Keratinocyte (primary cell): ENCODE measurements at regions not wholly inside any gene's neighbourhood (a gene's known extent, or its start where the extent isn't known, plus 50 kb on each side); places are given as distances from the start of the nearest gene placed in this dataset.

Experiments
- DNase-seq: peaks from one replicate; pipeline ENCODE4 v3.0.0-alpha.2; 2011; ENCODE audit warnings: low read depth, missing footprints, low spot score
- FAIRE-seq: peaks from 2 replicates; lab custom pipeline; 2011; peaks lifted over from hg19 to GRCh38; lab: Jason Lieb, UNC
- H2AFZ ChIP-seq: 2 replicates; pipeline ENCODE4 v1.6.0; 2012; ENCODE audit warnings: low read length, control low read depth, inconsistent platforms; ENCODE audit not compliant: control insufficient read depth
- H3K27ac ChIP-seq: 2 replicates; pipeline ENCODE4 v1.5.1; 2011; ENCODE audit warnings: low read length; ENCODE audit not compliant: control insufficient read depth, insufficient read depth
- H3K27me3 ChIP-seq: 3 replicates; pipeline ENCODE4 v1.6.0; 2011; ENCODE audit warnings: low read length; ENCODE audit not compliant: control insufficient read depth, insufficient read depth; ENCODE audit errors: extremely low read depth
- H3K36me3 ChIP-seq, 2 experiments: 2 replicates in 1 of 2; 3 replicates in 1 of 2; pipeline ENCODE4 v1.5.1; 2011; ENCODE audit warnings: low read length in 2 of 2, mild to moderate bottlenecking in 1 of 2; ENCODE audit not compliant: control insufficient read depth in 2 of 2, insufficient read depth in 2 of 2; ENCODE audit errors: extremely low read depth in 1 of 2
- H3K4me1 ChIP-seq: 3 replicates; pipeline ENCODE4 v1.5.1; 2011; ENCODE audit warnings: low read length; ENCODE audit not compliant: control insufficient read depth, insufficient read depth; ENCODE audit errors: extremely low read depth
- H3K4me2 ChIP-seq: 3 replicates; pipeline ENCODE4 v1.6.0; 2011; ENCODE audit warnings: low read depth, low read length; ENCODE audit not compliant: control insufficient read depth, insufficient read depth; ENCODE audit errors: extremely low read depth
- H3K4me3 ChIP-seq, 3 experiments: fragments of 200-600 bp in 1 of 3; sonication (generic) in 1 of 3; 2 replicates in 2 of 3; 3 replicates in 1 of 3; pipeline ENCODE4 v1.5.1; 2011 to 2016; ENCODE audit warnings: low read length in 3 of 3, mild to moderate bottlenecking in 3 of 3, control low read depth in 2 of 3, inconsistent platforms in 1 of 3, low read depth in 1 of 3, mixed read lengths in 1 of 3, mixed run types in 1 of 3, moderate library complexity in 1 of 3; ENCODE audit not compliant: control insufficient read depth in 2 of 3, insufficient read depth in 2 of 3; ENCODE audit errors: extremely low read depth in 1 of 3
- H3K79me2 ChIP-seq: 2 replicates; pipeline ENCODE4 v1.6.0; 2012; ENCODE audit warnings: low read length; ENCODE audit not compliant: control insufficient read depth, insufficient read depth
- H3K9ac ChIP-seq: 3 replicates; pipeline ENCODE4 v1.6.0; 2011; ENCODE audit warnings: low read length; ENCODE audit not compliant: control insufficient read depth, insufficient read depth; ENCODE audit errors: extremely low read depth
- H3K9me1 ChIP-seq: 3 replicates; pipeline ENCODE4 v1.6.0; 2011; ENCODE audit warnings: low read length; ENCODE audit not compliant: control insufficient read depth, insufficient read depth; ENCODE audit errors: extremely low read depth
- H3K9me3 ChIP-seq: 2 replicates; pipeline ENCODE4 v1.5.1; 2012; ENCODE audit warnings: low read depth, low read length; ENCODE audit not compliant: control insufficient read depth
- H4K20me1 ChIP-seq: 3 replicates; pipeline ENCODE4 v1.6.0; 2011; ENCODE audit warnings: low read length; ENCODE audit not compliant: control insufficient read depth, insufficient read depth; ENCODE audit errors: extremely low read depth
- CTCF ChIP-seq, 3 experiments: IDR thresholded peaks in 1 of 3; conservative IDR thresholded peaks in 1 of 3; optimal IDR thresholded peaks in 1 of 3; 2 replicates in 2 of 3; 3 replicates in 1 of 3; pipeline versions ENCODE3 to v1.5.1; 2011; ENCODE audit warnings: low read length in 3 of 3, mild to moderate bottlenecking in 3 of 3, moderate library complexity in 2 of 3, control low read depth in 1 of 3, inconsistent platforms in 1 of 3; ENCODE audit not compliant: insufficient read depth in 2 of 3; ENCODE audit errors: extremely low read depth in 1 of 3
- EZH2 ChIP-seq: IDR thresholded peaks from one replicate; pipeline ENCODE4 v1.6.1; 2012; ENCODE audit warnings: inconsistent platforms, mild to moderate bottlenecking, low read length, moderate library complexity
- dilution Hi-C: fragments of 300-500 bp; cut with MboI; formaldehyde crosslinking; loops from one replicate; pipeline ENCODE4 v1.7.0; 2020; ENCODE audit warnings: low sequenced_read_pairs; ENCODE audit not compliant: extremely low pct_ligation_motif_present

- DNase-seq: no peak
- no peaks in the 10 kb centered on the region for H4K20me1 ChIP-seq
- dilution Hi-C loops: loop anchor here (10.0 kb wide), 1 partner anchor 49 kb away; no protein-coding TSS in a partner anchor
- H2AFZ ChIP-seq: no peak overlapping the region
- FAIRE-seq: no peak
- no peaks in the 10 kb centered on the region for H3K36me3 ChIP-seq
- TF ChIP-seq EZH2 (no peak), CTCF (optimal IDR thresholded peaks at IDR 0.05 in 1 of 3, IDR thresholded peaks at IDR 0.05 in 1 of 3, conservative IDR thresholded peaks at IDR 0.05 in 1 of 3; ENCODE audit: extremely low read depth in 1 of 3, insufficient read depth in 2 of 3, low read length in 3 of 3) (no peak)
- H3K4me3 ChIP-seq: no peak overlapping the region
- no peaks in the 10 kb centered on the region for H3K9me3 ChIP-seq
- no peak overlapping the region for H3K27ac ChIP-seq
- no peak overlapping the region for H3K4me2 ChIP-seq
- H3K27me3 ChIP-seq: no peaks in the 10 kb centered on the region
- H3K9me1 ChIP-seq: no peaks in the 10 kb centered on the region
- H3K9ac ChIP-seq: no peak overlapping the region
- no peaks in the 10 kb centered on the region for H3K79me2 ChIP-seq
- no peaks in the 10 kb centered on the region for H3K4me1 ChIP-seq
These were observed 127.1 kb downstream of the S1PR1 start for GRCh38 chr1:101363891-101364318.

- Histone ChIP-seq H3K36me3 (no peaks in the 10 kb centered on the region), H3K9me1 (no peaks in the 10 kb centered on the region), H3K79me2 (no peaks in the 10 kb centered on the region), H3K9ac (no peak overlapping the region), H3K27me3 (no peaks in the 10 kb centered on the region), H2AFZ (no peak overlapping the region), H4K20me1 (no peaks in the 10 kb centered on the region), H3K4me2 (no peak overlapping the region), H3K4me1 (no peaks in the 10 kb centered on the region), H3K9me3 (no peaks in the 10 kb centered on the region), H3K4me3 (no peak overlapping the region), H3K27ac (no peak overlapping the region)
- TF ChIP-seq EZH2 (no peak), CTCF (optimal IDR thresholded peaks at IDR 0.05 in 1 of 3, IDR thresholded peaks at IDR 0.05 in 1 of 3, conservative IDR thresholded peaks at IDR 0.05 in 1 of 3; ENCODE audit: extremely low read depth in 1 of 3, insufficient read depth in 2 of 3, low read length in 3 of 3) (no peak)
- DNase-seq (no peak), FAIRE-seq (no peak)
- dilution Hi-C loops: loop anchor here (10.0 kb wide), 1 partner anchor 50 kb away; no protein-coding TSS in a partner anchor
These were observed 127.7 kb downstream of the S1PR1 start for GRCh38 chr1:101364370-101365120.
